Small intestine (tissue), 7 donors: ENCODE measurements at regions not wholly inside any gene's neighbourhood (a gene's known extent, or its start where the extent isn't known, plus 50 kb on each side); places are given as distances from the start of the nearest gene placed in this dataset.
A peak's percentile ranks its signal among the peaks of the same experiment; 100 is the strongest.

ENCODE experiments used
- DNase-seq, 2 donors: peaks; one replicate each; pipeline versions ENCODE4 v3.0.0 to v3.0.0-alpha.2; 2013
- FAIRE-seq: peaks from 2 replicates; lab custom pipeline; 2012; peaks lifted over from hg19 to GRCh38; lab: Jason Lieb, UNC
- H3K27ac ChIP-seq, 3 donors: one replicate each; pipeline ENCODE4 v1.5.1; 2013; ENCODE audit warnings: low read length in 2 of 3, mild to moderate bottlenecking in 2 of 3, control low read depth in 1 of 3, inconsistent platforms in 1 of 3, low read depth in 1 of 3, moderate library complexity in 1 of 3
- H3K27me3 ChIP-seq, 3 donors: one replicate each; pipeline ENCODE4 v1.6.1; 2013; ENCODE audit warnings: low read length in 3 of 3, inconsistent platforms in 1 of 3; ENCODE audit not compliant: control insufficient read depth in 3 of 3, insufficient read depth in 3 of 3
- H3K36me3 ChIP-seq, 3 donors: one replicate each; pipeline ENCODE4 v1.6.1; 2013; ENCODE audit warnings: low read length in 3 of 3, inconsistent platforms in 1 of 3, low read depth in 1 of 3, mild to moderate bottlenecking in 1 of 3, moderate library complexity in 1 of 3; ENCODE audit not compliant: control insufficient read depth in 3 of 3, insufficient read depth in 2 of 3
- H3K4me1 ChIP-seq, 3 donors: one replicate each; pipeline ENCODE4 v1.6.1; 2013; ENCODE audit warnings: low read length in 2 of 3, inconsistent platforms in 1 of 3, low read depth in 1 of 3, mild to moderate bottlenecking in 1 of 3, moderate library complexity in 1 of 3; ENCODE audit not compliant: control insufficient read depth in 3 of 3, insufficient read depth in 2 of 3
- H3K4me3 ChIP-seq, 3 donors: one replicate each; pipeline ENCODE4 v1.5.1; 2013; ENCODE audit warnings: low read length in 3 of 3, control low read depth in 1 of 3, inconsistent platforms in 1 of 3, low read depth in 1 of 3, mild to moderate bottlenecking in 1 of 3, moderate library complexity in 1 of 3
- H3K9me3 ChIP-seq, 2 donors: one replicate each; pipeline ENCODE4 v1.6.1; 2013; ENCODE audit warnings: low read depth in 1 of 2, low read length in 1 of 2; ENCODE audit not compliant: control insufficient read depth in 2 of 2, insufficient read depth in 1 of 2
- WGBS, 3 donors: extraction: QIAGEN DNeasy Blood & Tissue Kit; methylation state at CpG; one replicate each; pipeline ENCODE4 v1.1.7; 2013; 5-methylcytosine and 5-hydroxymethylcytosine counted together
- donor health status: healthy with polysubstance abuse.
- donor health status: control.
- donor health status: control.
- donor health status: Bipolar disorder and iron deficiency.
- donor health status: healthy.

DNA sequence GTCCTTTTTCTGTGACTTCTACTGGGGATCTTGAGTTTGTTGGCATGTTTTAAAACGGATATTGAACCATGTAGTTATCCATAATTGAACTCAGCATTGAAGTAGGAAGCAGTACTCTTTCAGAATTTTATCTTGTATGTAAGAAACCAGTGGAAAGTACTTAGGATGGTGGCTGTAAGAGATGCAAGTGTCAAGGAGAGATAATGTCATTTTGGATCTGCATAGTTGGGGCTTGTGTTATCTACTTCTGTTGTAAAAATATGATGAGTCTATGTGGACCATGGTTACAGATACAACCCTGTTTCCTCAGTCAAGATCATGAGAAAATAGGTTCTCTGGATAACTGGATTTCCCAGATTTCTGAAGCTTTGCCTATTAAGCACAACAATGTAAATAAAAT is 113.7 kb downstream of the NAB1 start:
- 92 to 97% (median 93%) methylated on average over 1 of the region's 1 CpG for WGBS, 3 donors
- FAIRE-seq = no peak

DNA sequence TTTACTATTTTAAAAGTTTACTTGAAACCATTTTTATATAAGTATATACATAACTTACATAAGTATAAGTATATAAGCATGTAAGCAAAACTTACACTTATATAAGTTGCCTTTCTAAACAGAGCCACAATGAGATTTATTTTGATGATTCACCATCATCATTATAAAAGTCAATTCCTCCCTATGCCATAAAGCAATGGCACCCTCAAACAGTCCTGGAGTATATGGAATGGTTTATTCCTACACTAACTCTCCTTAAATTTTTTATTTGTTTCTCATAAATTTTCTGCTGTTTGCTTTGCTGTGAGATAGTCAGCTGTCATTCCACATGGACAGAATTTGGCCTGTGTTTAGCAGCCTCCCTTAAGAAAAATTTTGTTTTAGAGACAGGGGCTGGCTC is 114.2 kb downstream of the NAB1 start:
- H3K4me3 ChIP-seq = no peak overlapping the region
- H3K4me1 ChIP-seq = no peaks in the 10 kb centered on the region
- FAIRE-seq (no peak), DNase-seq (no peak)
- no peaks in the 10 kb centered on the region for H3K36me3 ChIP-seq
- H3K27me3 ChIP-seq = no peaks in the 10 kb centered on the region
- H3K9me3 ChIP-seq = no peaks in the 10 kb centered on the region
- H3K27ac ChIP-seq = no peak overlapping the region

More for the DNA sequence above, 113.7 kb downstream of the NAB1 start:
- Histone ChIP-seq H3K4me3 (no peak overlapping the region), H3K27ac (no peak overlapping the region), H3K4me1 (no peaks in the 10 kb centered on the region), H3K27me3 (no peaks in the 10 kb centered on the region), H3K9me3 (no peaks in the 10 kb centered on the region), H3K36me3 (no peaks in the 10 kb centered on the region)
- DNase-seq = no peak

DNA sequence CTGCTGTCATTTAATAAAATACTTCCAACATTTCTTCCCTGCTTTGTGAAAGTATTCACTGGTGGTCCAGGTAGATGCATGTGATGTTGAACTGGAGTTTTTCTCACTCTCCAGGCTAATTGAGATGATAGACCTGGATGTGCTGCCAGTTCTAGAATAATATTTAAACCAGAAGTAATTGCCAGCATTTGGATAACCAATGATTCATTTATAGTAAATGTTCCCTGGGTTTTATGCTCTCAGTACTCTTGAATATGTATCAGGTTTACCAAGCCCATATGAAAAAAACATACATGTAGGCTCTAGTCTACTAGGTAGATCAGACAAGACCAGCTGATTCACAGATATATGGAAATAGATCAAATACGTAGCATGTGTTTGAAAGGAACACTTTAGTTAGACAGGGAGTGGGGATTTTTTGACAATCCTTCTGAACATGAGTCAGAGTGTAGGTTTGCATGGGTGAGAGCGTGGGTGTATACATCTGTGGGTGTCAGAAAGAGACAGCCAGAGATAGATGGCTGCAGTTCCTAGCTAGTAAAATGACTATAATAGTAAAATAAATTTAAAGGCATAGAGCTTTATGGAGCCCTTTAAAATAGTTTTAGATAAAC is 115.1 kb downstream of the NAB1 start:
- DNase-seq (no peak), FAIRE-seq (no peak)
- Histone ChIP-seq H3K27me3 (no peaks in the 10 kb centered on the region), H3K36me3 (no peaks in the 10 kb centered on the region), H3K4me1 (no peaks in the 10 kb centered on the region), H3K4me3 (no peak overlapping the region), H3K27ac (no peak overlapping the region), H3K9me3 (no peaks in the 10 kb centered on the region)
- WGBS, 3 donors = 82 to 89% (median 87%) methylated on average over 2 of the region's 2 CpGs

DNA sequence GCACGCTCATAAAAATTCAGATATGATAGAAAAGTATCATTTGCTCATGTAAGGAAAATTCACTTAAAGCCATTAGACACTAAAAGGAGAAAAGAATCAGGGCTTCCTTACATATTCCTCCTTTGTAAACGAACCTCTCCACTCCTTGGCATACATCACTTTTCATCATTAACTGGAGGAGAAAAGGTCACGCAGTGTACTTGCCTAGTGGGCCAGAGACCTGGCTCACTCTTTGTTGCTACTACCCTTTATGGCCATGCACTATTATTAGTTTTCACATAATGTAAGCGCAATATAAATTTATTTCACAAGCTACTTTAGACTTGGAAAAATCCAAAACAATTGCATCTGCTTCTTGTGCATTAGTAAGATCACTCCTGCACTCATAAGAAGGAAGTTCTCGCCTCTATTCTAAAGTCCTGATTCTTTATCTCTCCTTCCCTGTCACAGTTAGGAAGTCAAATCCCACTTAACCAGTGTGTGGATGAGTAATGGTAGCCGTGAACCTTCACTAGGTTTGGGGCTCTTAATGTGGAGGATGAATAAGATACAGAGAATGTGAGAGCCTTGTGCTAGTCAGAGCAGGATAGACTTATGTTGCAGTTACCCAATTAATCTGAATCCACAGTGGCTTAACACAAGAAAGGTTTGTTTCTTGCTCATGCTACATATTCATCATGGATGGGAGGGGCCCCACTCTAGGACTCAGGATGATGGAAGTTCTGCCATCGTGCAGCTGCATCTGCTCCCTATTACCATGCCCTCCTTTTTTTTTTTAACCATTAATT is 115.0 kb upstream of the GLS start:
- 73 to 79% (median 75%) methylated on average over 7 of the region's 7 CpGs for WGBS, 3 donors
- no peak overlapping the region for H3K4me3 ChIP-seq
- H3K9me3 ChIP-seq = no peaks in the 10 kb centered on the region
- peak in 1 of 2 donors; percentile 26 for DNase-seq
- H3K4me1 ChIP-seq = no peaks in the 10 kb centered on the region
- H3K27ac ChIP-seq = no peak overlapping the region
- no peak for FAIRE-seq
- no peaks in the 10 kb centered on the region for H3K27me3 ChIP-seq
- H3K36me3 ChIP-seq = no peaks in the 10 kb centered on the region

DNA sequence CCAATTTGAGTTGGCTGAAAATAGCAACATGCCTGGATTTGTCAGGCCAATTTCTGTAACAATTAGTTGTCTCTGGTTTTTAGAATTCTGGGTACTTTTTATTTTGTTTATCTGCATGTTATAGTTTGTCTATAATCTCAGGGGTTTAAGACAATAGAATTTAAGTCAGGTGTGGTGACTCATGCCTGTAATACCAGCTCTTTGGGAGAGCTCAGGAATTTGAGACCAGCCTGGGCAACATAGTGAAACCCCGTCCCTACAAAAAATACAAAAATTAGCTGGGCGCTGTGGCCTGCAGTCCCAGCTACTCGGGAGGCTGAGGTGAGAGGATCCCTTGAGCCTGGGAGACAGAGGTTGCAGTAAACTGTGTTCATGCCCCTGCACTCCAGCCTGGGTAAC is 114.4 kb upstream of the GLS start:
- Histone ChIP-seq H3K4me3 (no peak overlapping the region), H3K36me3 (no peaks in the 10 kb centered on the region), H3K4me1 (no peaks in the 10 kb centered on the region), H3K9me3 (no peaks in the 10 kb centered on the region), H3K27me3 (no peaks in the 10 kb centered on the region), H3K27ac (no peak overlapping the region)
- DNase-seq (no peak), FAIRE-seq (no peak)
- WGBS, 3 donors = 89 to 98% (median 92%) methylated on average over 3 of the region's 3 CpGs

DNA sequence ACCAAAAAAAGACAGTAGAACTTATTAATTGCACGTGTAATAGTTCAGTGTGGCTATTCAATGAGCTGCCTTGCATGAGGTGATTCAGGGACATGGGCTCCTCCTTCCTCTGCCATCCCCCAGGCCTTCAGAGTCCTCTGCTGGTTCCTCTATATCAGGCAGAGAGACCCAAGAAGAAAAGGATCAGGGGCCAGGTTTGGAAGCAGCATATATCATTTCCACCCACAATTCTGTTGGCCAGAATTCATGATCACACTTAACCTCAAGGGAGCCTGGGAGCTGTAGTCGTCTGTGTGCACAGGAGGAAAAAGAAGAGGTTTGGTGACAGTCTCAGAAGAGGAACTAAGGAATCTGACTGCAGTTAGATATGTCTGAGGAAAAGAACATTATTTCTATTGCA is 114.0 kb upstream of the GLS start:
- FAIRE-seq (no peak), DNase-seq (no peak)
- Histone ChIP-seq H3K27ac (no peak overlapping the region), H3K9me3 (no peaks in the 10 kb centered on the region), H3K36me3 (no peaks in the 10 kb centered on the region), H3K27me3 (no peaks in the 10 kb centered on the region), H3K4me1 (no peaks in the 10 kb centered on the region), H3K4me3 (no peak overlapping the region)
- 59 to 71% (median 68%) methylated on average over 2 of the region's 2 CpGs for WGBS, 3 donors

DNA sequence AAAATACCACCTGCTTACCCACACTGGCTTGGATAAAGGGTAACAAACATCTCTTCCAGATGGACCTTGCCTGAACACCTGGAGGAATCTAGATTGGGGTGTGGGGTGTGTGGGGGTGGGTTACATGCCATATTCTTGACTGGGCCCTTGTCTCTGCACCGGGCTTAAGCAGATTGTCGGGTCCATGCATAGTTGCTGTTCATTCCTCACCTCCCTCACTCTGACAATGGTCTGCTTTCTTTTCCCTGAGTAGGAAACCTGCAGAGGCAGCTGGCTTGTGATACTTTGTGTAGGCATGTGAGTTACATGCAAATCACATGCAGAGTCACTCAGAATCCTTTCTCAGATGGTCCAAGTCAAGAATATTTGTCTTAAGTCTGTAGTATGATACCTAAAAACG is 112.8 kb upstream of the GLS start:
- no peaks in the 10 kb centered on the region for H3K36me3 ChIP-seq
- FAIRE-seq (no peak), DNase-seq (no peak)
- WGBS, 3 donors = 40 to 71% (median 55%) methylated on average over 3 of the region's 3 CpGs
- H3K27ac ChIP-seq = no peak overlapping the region
- no peak overlapping the region for H3K4me3 ChIP-seq
- H3K4me1 ChIP-seq = no peaks in the 10 kb centered on the region
- H3K27me3 ChIP-seq = no peaks in the 10 kb centered on the region
- H3K9me3 ChIP-seq = no peaks in the 10 kb centered on the region

DNA sequence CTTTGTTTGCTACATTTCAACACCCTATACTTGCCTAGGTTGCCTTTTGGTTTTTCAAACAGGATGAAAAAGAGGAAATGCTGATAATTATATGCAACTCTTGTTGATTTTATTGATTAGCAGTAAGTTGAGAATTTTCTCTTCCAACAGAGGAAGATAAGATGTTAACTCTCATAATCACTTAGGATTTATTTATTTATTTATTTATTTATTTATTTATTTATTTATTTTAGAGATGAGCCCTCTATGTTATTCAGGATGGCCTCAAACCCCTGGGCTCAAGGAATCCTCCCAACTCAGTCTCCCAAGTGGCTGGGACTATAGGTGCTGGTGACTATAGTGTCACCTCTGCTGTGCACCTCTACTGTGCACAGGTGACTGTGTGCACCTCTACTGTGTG is 111.4 kb upstream of the GLS start:
- DNase-seq (no peak), FAIRE-seq (no peak)
- H3K4me3 ChIP-seq = no peak overlapping the region
- H3K27ac ChIP-seq = no peak overlapping the region
- no peaks in the 10 kb centered on the region for H3K9me3 ChIP-seq
- H3K36me3 ChIP-seq = no peaks in the 10 kb centered on the region
- H3K27me3 ChIP-seq = no peaks in the 10 kb centered on the region
- no peaks in the 10 kb centered on the region for H3K4me1 ChIP-seq

DNA sequence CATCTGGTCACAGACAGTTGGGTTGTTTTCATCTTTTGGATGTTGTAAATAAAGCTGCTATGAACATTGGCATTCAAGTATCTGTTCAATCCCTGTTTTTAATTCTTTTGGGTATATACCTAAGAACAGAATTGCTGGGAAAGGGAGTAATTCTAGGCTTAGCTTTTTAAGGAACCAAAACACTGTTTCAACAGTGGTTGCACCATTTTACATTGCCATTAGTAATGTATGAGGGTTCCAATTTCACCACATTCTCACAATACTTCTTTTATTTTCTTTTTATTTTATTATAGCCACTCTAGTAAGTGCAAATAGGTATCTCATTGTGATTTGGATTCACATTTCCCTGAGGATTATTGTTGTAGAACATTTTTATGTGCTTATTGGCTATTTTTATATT is 108.9 kb upstream of the GLS start:
- no peaks in the 10 kb centered on the region for H3K4me1 ChIP-seq

More for the DNA sequence above, 108.9 kb upstream of the GLS start:
- no peak overlapping the region for H3K4me3 ChIP-seq
- no peak for DNase-seq
- H3K27me3 ChIP-seq = no peaks in the 10 kb centered on the region
- no peaks in the 10 kb centered on the region for H3K9me3 ChIP-seq
- FAIRE-seq = no peak
- no peak overlapping the region for H3K27ac ChIP-seq
- H3K36me3 ChIP-seq = no peaks in the 10 kb centered on the region
